IMR-90 (cell line): ENCODE measurements at regions not wholly inside any gene's neighbourhood (a gene's known extent, or its start where the extent isn't known, plus 50 kb on each side); places are given as distances from the start of the nearest gene placed in this dataset.

Experiments used
- ATAC-seq: fragments of 200-7000 bp; cut with Tn5 transposase; 2 replicates; pipeline ENCODE4 v1.9.1; 2020; ENCODE audit warnings: low read depth, mild to moderate bottlenecking, moderate library complexity
- BruUV-seq: library from RNA; stranded (reverse); fragments of 400-500 nt; replicated peaks from 2 replicates; lab custom pipeline; 2021; lab: Mats Ljungman, UMichigan
- CTCF ChIA-PET: fragments of 300-600 bp; formaldehyde crosslinking; extraction: SDS; loops from one replicate; lab custom pipeline; 2021; ENCODE audit warnings: antibody characterized with exemption; lab: Yijun Ruan, JAX
- POLR2A ChIA-PET: fragments of 300-600 bp; sonication (Branson Sonifier 250); formaldehyde crosslinking; loops from one replicate; lab custom pipeline; 2022; ENCODE audit warnings: antibody characterized with exemption; ENCODE audit not compliant: unreplicated experiment; lab: Charles Lee
- DNase-seq: peaks from one replicate; pipeline ENCODE4 v3.0.0; 2013
- H2AFZ ChIP-seq: replicated peaks from 2 replicates; pipeline ENCODE3; 2013; ENCODE audit warnings: low read length, mild to moderate bottlenecking; ENCODE audit not compliant: poor library complexity
- H2AK5ac ChIP-seq: 2 replicates; pipeline ENCODE4 v1.6.1; 2013; ENCODE audit warnings: low read depth, low read length, inconsistent platforms
- H2AK9ac ChIP-seq: replicated peaks from 2 replicates; pipeline ENCODE3; 2013; ENCODE audit warnings: mild to moderate bottlenecking, low read depth, low read length, moderate library complexity; ENCODE audit not compliant: poor library complexity
- H2BK120ac ChIP-seq: 2 replicates; pipeline ENCODE4 v1.6.1; 2013; ENCODE audit warnings: low read depth, low read length, inconsistent platforms
- H2BK15ac ChIP-seq: 3 replicates; pipeline ENCODE4 v1.6.1; 2013; ENCODE audit warnings: low read depth, low read length, inconsistent platforms
- H2BK20ac ChIP-seq: 2 replicates; pipeline ENCODE4 v1.6.1; 2013; ENCODE audit warnings: low read depth, mild to moderate bottlenecking, inconsistent platforms, low read length, moderate library complexity
- H2BK5ac ChIP-seq: 2 replicates; pipeline ENCODE4 v1.6.1; 2013; ENCODE audit warnings: mild to moderate bottlenecking, low read depth, low read length, inconsistent platforms; ENCODE audit not compliant: poor library complexity, severe bottlenecking
- H3K14ac ChIP-seq: replicated peaks from 2 replicates; pipeline ENCODE4 v1.6.1; 2013; ENCODE audit warnings: low read depth, low read length, inconsistent platforms
- H3K18ac ChIP-seq: 2 replicates; pipeline ENCODE4 v1.6.1; 2013; ENCODE audit warnings: low read depth, low read length, control low read depth
- H3K23ac ChIP-seq: 2 replicates; pipeline ENCODE4 v1.6.1; 2013; ENCODE audit warnings: low read depth, low read length, inconsistent platforms
- H3K27ac ChIP-seq: 2 replicates; pipeline ENCODE4 v1.5.1; 2013; ENCODE audit warnings: mild to moderate bottlenecking, control low read depth, low read length; ENCODE audit not compliant: insufficient read depth
- H3K27me3 ChIP-seq: 2 replicates; pipeline ENCODE4 v1.6.1; 2013; ENCODE audit warnings: low read length; ENCODE audit not compliant: control insufficient read depth, insufficient read depth
- H3K36me3 ChIP-seq: 2 replicates; pipeline ENCODE4 v1.6.1; 2013; ENCODE audit warnings: low read length, mixed read lengths; ENCODE audit not compliant: control insufficient read depth, insufficient read depth
- H3K4ac ChIP-seq: 2 replicates; pipeline ENCODE4 v1.6.1; 2013; ENCODE audit warnings: low read depth, low read length, inconsistent platforms
- H3K4me1 ChIP-seq: 2 replicates; pipeline ENCODE4 v1.6.1; 2013; ENCODE audit warnings: low read length, mixed read lengths; ENCODE audit not compliant: control insufficient read depth, insufficient read depth
- H3K4me2 ChIP-seq: 2 replicates; pipeline ENCODE4 v1.6.1; 2013; ENCODE audit warnings: low read depth, mild to moderate bottlenecking, control low read depth, low read length, moderate library complexity
- H3K4me3 ChIP-seq: 2 replicates; pipeline ENCODE4 v1.5.1; 2013; ENCODE audit warnings: low read depth, mild to moderate bottlenecking, control low read depth, low read length, moderate library complexity; ENCODE audit not compliant: insufficient read depth
- H3K56ac ChIP-seq: 2 replicates; pipeline ENCODE4 v1.6.1; 2013; ENCODE audit warnings: low read length, inconsistent platforms; ENCODE audit not compliant: insufficient read depth; ENCODE audit errors: extremely low read depth
- H3K79me1 ChIP-seq, 2 experiments: 2 replicates each; pipeline ENCODE4 v1.6.1; 2013; ENCODE audit warnings: low read length in 2 of 2, inconsistent platforms in 1 of 2, low read depth in 1 of 2
- H3K9ac ChIP-seq: 2 replicates; pipeline ENCODE4 v1.6.1; 2013; ENCODE audit warnings: low read depth, low read length, control low read depth
- H3K9me1 ChIP-seq: 2 replicates; pipeline ENCODE4 v1.6.1; 2013; ENCODE audit warnings: low read length, inconsistent platforms; ENCODE audit not compliant: insufficient read depth
- H3K9me3 ChIP-seq: 2 replicates; pipeline ENCODE4 v1.6.1; 2013; ENCODE audit warnings: low read length; ENCODE audit not compliant: control insufficient read depth, insufficient read depth
- H4K20me1 ChIP-seq: 2 replicates; pipeline ENCODE4 v1.6.1; 2013; ENCODE audit warnings: low read length, inconsistent platforms; ENCODE audit not compliant: insufficient read depth
- H4K5ac ChIP-seq: 2 replicates; pipeline ENCODE4 v1.6.1; 2013; ENCODE audit warnings: mild to moderate bottlenecking, low read depth, low read length, control low read depth
- H4K8ac ChIP-seq, 2 experiments: 2 replicates each; pipeline ENCODE4 v1.6.1; 2013; ENCODE audit warnings: low read depth in 2 of 2, low read length in 2 of 2, control low read depth in 1 of 2, inconsistent platforms in 1 of 2
- H4K91ac ChIP-seq: 2 replicates; pipeline ENCODE4 v1.6.1; 2013; ENCODE audit warnings: low read depth, low read length, inconsistent platforms; ENCODE audit not compliant: insufficient read depth
- MAFK ChIP-seq: IDR thresholded peaks from 2 replicates; pipeline ENCODE4 v1.6.1; 2012; ENCODE audit warnings: low read depth, low read length, improper control_type of control experiment
- NFE2L2 ChIP-seq: fragments of 150-350 bp; IDR thresholded peaks from 2 replicates; pipeline ENCODE4 v1.6.1; 2016; ENCODE audit warnings: low read depth, mild to moderate bottlenecking, low read length
- WGBS, 2 experiments: methylation state at CpG; one replicate each; pipeline versions ENCODE4 v1.1.5 to v1.1.7; 2013; ENCODE audit warnings: missing lambda C conversion rate in 2 of 2; ENCODE audit not compliant: insufficient read length in 1 of 2; ENCODE audit errors: extremely low coverage in 2 of 2; 5-methylcytosine and 5-hydroxymethylcytosine counted together
- dilution Hi-C: fragments of 300-500 bp; cut with HindIII; formaldehyde crosslinking; loops from one replicate; pipeline ENCODE4 v1.14.3; 2018; ENCODE audit warnings: low sequenced_read_pairs; ENCODE audit not compliant: unreplicated experiment
- in situ Hi-C: fragments of 300-500 bp; cut with MboI; formaldehyde crosslinking; loops from 3 replicates; pipeline ENCODE4 v1.14.3; 2019; ENCODE audit warnings: low sequenced_read_pairs, inconsistent platforms, mixed read lengths
- intact Hi-C: fragments of 100-400 bp; cut with micrococcal nuclease; formaldehyde crosslinking; loops from 2 replicates; pipeline ENCODE4 v1.10.0; 2022

DNA sequence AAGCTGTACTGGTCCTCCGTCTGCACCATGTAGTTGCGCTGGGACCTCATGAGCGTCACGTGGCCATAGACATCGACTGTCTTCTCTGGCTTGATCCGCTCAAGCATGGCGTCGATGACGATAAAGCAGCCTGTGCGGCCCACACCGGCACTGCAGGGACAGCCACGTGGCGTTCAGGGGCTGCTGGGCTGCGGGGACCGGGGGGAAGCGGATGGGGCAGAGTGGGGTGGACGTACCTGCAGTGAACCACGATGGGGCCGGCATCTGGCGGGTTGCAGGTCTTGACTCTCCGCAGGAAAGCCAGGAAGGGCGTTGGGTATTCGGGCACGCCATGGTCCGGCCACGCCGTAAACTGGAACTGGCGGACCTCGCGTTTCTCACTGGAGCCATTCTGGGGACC is 128.5 kb downstream of the PTPRS start:
- H3K27me3 ChIP-seq, result no peaks in the 10 kb centered on the region
- BruUV-seq, result TSS peak; percentile 99
- no peak overlapping the region for H3K56ac ChIP-seq
- H2AK9ac ChIP-seq, result no peak overlapping the region
- peaks cover 3% of the 10 kb centered on the region; the same call in 1 of the 2 replicates for H3K9me3 ChIP-seq
- no peaks in the 10 kb centered on the region for H4K20me1 ChIP-seq
- H3K27ac ChIP-seq, result no peak overlapping the region
- H4K5ac ChIP-seq, result no peak overlapping the region
- H3K9ac ChIP-seq, result no peak overlapping the region
- no peak overlapping the region for H3K4ac ChIP-seq
- in situ Hi-C loops (no loop called here), dilution Hi-C loops (no loop called here), intact Hi-C loops (no loop called here)
- no peak for TF ChIP-seq NFE2L2
- TF ChIP-seq MAFK, result no peak
- H2BK15ac ChIP-seq, result no peak overlapping the region
- H3K18ac ChIP-seq, result no peak overlapping the region
- H3K79me1 ChIP-seq, result no peaks in the 10 kb centered on the region; a peak in 1 of 4 replicates
- H2AFZ ChIP-seq, result no peak overlapping the region
- H3K4me2 ChIP-seq, result no peak overlapping the region
- H3K4me3 ChIP-seq, result no peak overlapping the region
- H2BK120ac ChIP-seq, result no peak overlapping the region
- H3K9me1 ChIP-seq, result no peaks in the 10 kb centered on the region; the same call in 1 of the 2 replicates
- WGBS, 2 experiments, result 97% methylated on average over 29 of the region's 30 CpGs; no CpG with 5 or more reads in 1 of the 2 experiments
- no peaks in the 10 kb centered on the region for H3K4me1 ChIP-seq
- no peak overlapping the region for H4K91ac ChIP-seq
- H4K8ac ChIP-seq, result no peak overlapping the region
- H3K36me3 ChIP-seq, result peaks cover 87% of the 10 kb centered on the region
- H3K23ac ChIP-seq, result no peak overlapping the region
- ATAC-seq (no peak), DNase-seq (no peak)
- H2BK20ac ChIP-seq, result no peak overlapping the region
- H2AK5ac ChIP-seq, result no peak overlapping the region
- H2BK5ac ChIP-seq, result no peak overlapping the region
- no peak overlapping the region for H3K14ac ChIP-seq
- CTCF ChIA-PET, result no interaction called here
- POLR2A ChIA-PET, result no interaction called here
